ENCODE measurements at regions not wholly inside any gene's neighbourhood (a gene's known extent, or its start where the extent isn't known, plus 50 kb on each side); places are given as distances from the start of the nearest gene placed in this dataset.

DNA sequence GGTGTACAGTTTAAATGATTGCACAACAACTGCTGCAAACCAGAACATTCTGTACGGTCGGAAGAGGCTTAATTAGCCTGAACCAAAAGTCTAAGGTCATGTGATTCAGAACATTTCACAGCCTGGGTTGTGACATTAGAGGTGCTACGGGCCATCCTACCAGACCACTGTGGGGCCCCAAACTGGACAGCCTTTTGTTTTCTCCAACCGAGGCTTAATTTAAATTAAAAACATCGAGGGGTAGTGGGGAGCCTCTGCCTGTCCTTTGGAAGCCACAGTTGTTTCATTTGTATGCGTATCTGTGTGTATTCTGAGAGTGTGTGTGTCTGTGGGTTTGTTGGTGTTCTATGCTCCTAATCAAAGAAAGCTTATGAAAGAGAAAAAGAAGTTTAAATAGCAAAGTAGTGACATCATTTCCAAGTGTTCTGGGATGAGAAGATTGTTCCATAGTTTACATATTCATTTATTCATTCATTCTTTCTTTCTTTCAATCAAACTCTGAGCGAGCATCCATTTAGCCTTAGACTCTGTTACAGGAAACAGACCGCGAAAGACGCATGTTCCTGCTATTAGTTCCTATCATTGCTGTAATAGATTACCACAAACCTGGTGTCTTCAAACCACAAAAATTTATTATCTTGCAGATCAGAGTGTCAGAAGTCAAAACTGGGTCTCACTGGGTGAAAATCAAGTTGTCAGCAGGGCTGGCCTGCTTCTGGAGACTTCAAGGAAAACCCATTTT lies 444.8 kb downstream of the FOXO1 start:
- DNase-seq (ENCODE audit: low spot score), result no peak

DNA sequence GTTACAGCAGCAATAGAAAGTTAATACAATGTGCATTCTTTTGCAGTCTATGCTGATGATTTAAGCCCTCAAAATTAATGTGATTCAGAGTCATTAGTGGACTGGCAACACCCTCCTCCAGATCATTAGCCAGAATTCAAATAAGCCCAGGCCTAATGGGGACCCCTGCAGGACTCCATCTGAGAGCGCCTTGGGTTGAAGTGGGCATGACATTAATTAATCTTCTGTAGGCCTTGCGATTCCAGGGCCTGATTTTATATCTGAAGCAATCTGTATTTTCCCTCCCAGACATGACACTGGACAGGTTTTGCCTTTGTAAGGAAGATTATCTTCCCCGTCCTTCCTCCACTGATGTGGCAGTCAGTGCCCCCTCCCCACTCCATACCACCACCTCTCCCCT lies 442.9 kb downstream of the FOXO1 start:
- DNase-seq (ENCODE audit: low spot score), result no peak

DNA sequence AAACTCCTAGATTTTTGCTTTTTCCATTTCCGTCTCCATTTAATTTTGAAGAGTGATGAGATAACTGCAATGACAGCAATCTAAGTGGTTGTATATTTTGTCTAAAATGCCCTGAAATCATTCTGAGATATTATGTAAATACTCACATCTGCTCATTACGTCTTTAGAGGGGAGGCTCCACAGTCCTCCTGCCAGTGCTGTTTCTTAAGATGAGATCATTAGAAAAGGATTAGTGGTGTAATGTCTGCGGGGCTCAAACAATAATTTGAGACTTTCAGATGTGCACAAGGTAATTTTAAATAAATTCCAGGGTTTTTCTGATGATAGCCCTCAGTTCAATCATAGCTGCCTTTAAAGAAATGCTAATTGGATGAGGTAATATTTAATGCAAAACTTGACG lies 437.9 kb downstream of the FOXO1 start:
- DNase-seq (ENCODE audit: low spot score), result no peak

DNA sequence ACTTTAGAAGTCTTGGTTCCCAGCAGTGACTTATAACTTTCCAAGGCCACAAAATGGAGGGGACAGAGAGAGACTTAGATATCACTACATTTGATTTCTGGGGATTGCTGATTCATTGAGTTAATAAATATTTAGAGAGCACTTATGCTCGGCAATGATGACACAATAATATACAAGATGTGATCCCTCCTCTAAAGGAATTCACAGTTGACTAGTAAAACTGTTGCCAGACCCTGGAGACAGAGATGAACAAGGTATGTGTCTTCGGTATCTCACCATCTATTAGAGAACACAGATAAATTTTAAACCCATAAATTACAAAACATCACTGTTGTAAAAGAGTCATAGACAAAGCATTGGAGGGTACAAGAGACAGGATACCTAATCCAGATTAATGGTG lies 437.5 kb downstream of the FOXO1 start:
- DNase-seq (ENCODE audit: low spot score), result no peak

DNA sequence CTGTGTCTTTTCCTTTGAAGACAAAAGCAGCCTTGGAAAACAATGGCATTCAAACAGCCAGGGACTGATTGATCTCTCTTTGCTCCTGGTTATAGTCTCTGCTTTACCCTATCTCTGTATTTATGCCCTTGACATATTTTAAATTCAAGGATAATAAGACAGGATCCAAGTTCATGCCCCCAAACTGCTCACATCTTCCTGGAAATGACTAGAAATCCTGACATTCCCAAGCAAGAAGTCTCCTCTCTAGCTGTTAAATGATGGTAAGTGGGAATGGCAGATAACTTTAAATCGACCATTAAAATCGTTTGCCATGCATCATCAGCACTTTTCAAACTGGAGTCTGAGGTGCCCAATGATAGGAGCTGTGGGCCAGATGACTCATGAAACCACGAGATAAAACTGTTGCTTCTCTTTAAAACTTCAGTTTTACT lies 435.6 kb downstream of the FOXO1 start:
- DNase-seq (ENCODE audit: low spot score), result peak; percentile 27

DNA sequence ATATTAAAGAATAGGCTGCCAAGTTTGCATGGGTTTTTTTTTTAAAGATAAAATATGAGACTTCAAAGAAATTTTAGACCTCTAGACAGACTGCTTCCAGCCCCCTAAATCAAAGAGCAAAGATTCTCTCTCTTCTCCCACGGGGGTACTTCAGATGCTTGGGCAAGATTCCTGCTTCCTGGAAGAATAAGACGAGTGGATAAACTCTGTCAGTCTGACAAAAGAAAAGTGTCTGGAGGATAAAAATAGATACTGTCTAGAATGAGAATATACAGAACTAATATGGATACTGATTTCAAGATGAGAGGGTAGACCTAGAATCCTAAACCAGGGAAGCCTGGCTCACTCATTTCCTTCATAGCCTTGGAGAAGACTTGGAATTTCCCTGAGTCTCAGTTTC lies 435.1 kb downstream of the FOXO1 start:
- DNase-seq (ENCODE audit: low spot score), result no peak

DNA sequence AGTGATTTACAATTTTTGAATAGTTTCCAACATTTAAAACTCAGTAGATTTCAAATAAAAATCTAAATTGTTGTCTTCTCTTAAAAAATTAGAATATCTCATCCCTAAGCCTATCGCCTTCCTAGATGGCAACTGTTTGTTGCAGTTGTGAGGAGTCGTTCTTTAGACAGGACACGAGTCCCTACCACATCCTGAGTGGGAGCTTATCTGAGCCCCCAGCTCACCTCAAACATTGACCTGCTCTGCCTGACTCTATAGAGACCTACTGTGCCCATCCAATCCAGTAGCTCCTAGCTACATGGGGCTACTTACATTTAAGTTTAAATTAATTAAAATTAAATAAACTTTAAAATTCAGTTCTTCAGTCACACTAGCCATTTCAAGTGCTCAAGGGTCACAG lies 434.7 kb downstream of the FOXO1 start:
- no peak for DNase-seq (ENCODE audit: low spot score)

DNA sequence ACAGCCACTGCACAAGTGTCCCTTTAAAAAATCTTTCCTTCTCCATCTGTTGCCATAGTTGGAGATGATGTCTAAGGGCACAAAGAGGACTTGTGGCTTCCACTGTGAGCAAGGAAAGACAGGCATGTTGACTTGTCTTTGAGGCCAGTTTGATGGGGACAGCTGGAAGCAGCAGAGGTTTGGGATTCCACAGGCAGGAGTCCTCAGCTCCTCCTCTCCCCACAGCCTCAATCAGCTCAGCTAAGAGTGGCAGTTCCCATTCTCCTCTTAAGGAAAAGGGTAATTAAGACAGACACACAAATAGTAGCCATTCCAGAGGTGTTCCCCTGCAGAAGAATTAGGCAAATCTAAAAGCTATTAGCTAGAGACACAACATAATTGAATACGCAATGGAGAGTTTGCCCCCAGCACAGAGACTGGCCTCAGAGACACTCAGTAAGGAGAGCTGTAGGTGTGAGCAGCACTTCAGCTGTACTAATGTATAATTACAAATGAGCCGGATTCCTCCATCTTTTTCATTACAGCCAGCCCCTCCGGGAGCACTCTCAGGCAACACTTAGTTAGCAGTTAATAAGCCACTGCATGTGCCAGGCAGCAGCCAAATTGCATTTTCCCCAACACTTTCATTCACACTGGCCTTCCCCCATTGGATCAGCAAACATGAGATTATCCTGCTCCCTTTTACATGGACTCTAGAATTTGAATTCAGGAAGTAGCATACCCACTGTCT lies 434.0 kb downstream of the FOXO1 start:
- DNase-seq (ENCODE audit: low spot score), result no peak

DNA sequence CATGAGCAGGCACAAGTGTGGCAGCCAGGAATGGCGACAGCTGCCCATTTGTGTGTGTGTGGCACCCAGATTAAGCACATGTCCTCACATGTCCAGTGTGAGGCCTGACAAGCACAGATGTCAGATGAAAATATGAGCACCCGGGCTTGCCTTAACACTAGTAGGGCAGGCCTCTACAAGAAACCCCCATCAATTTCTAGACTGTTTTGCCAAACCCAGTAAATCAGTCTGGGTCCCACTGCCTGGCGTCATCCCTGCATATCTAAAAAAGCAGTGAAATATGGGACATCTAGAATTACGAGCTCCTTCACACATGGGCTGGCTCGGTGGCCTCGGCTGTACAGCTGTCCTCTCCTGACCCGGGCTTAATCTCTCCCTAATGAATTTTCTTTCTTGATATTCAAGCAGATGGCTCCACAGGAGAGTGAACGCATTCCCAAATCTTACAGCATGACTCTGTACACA lies 432.7 kb downstream of the FOXO1 start:
- no peak for DNase-seq (ENCODE audit: low spot score)

DNA sequence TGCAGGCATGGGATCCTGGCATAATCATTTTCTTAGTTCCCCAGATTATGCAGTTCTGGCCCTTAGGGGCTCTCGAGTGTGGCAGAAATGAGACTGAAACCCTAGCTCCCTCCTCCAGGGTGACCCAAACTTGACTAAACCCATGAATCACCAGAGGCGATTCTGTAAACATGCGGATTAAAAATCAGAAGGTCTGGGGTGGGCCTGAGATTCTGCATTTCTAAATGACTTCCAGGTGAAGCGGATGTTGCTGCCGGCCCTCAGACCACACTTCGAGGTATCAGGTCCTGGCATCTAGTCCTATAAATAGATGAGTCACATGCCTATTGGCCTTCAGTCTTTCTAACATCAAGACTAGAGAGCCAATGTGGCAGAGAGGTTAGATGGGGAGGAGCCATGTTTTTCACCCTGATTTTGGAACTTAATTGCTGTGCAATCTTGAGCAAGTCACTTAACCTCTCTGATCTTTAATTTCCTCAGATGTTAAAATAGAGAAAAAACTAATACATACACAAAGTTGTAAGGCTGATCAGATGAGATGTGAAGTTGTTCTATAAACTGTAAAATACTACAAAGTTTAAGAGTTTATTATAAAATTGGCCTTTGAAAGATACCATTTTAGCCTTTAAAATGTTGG lies 431.2 kb downstream of the FOXO1 start:
- DNase-seq (ENCODE audit: low spot score), result no peak

DNA sequence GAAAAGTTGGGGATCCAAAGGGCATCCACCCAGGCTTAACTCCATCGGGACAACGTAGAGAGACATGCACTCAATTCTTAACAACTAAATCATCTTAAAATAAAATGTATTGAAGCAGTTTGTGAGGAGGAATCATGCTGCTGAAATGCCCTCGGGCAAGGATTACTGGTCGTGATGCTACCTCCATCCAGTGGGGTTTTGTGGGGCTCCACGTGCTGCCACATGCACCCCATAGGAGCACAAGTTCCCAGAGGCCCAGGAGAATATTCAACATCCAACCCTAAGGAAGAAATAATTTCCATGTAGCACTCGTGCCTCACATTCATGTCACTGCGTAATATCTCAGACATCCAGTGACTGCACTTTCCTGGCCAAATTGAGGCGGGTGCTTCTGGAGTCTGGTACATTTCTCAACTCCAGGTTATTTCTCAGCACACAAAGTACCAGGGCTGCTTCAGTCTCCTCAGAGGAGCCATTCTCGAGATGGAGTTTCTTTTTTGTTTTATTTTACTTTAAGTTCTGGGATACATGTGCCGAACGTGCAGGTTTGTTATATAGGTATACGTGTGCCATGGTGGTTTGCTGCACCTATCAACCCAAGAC lies 429.8 kb downstream of the FOXO1 start:
- DNase-seq (ENCODE audit: low spot score), result peak; percentile 27

DNA sequence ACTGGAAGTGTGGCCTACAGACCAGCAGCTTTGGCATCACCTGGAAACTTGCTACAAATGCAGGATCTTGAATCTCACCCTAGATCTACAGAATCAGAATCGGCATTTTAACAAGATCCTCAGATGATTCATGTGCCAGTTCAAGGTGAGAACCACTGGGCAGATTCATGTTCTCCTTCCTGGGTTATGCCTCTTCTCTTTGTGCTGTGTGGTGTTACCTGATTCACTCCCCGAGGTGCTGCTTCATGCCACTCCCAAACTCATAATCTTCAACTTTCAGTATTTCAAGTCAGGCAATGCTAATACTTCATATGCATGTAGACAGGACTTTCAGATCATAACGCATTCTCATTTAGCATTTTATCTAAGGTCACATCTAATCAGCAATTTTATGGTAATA lies 427.7 kb downstream of the FOXO1 start:
- no peak for DNase-seq (ENCODE audit: low spot score)

DNA sequence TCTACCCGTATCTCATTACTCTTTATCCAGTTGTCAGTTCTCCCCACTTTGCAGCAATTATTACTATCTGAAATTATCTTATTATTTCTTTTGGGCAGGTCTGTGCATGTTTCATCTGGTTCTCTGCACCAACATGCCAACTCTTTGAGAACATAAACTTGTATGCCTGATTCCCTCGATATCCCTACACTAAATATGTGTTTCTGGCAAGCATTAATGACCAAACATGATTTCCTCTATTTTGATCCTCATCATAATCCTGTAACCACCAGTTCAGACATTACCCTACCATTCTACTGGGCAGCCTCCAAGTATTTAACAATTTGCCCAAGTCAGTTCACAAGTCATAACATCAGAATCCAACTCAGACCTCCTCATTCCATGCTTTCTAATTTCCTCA lies 426.1 kb downstream of the FOXO1 start:
- DNase-seq (ENCODE audit: low spot score), result no peak

DNA sequence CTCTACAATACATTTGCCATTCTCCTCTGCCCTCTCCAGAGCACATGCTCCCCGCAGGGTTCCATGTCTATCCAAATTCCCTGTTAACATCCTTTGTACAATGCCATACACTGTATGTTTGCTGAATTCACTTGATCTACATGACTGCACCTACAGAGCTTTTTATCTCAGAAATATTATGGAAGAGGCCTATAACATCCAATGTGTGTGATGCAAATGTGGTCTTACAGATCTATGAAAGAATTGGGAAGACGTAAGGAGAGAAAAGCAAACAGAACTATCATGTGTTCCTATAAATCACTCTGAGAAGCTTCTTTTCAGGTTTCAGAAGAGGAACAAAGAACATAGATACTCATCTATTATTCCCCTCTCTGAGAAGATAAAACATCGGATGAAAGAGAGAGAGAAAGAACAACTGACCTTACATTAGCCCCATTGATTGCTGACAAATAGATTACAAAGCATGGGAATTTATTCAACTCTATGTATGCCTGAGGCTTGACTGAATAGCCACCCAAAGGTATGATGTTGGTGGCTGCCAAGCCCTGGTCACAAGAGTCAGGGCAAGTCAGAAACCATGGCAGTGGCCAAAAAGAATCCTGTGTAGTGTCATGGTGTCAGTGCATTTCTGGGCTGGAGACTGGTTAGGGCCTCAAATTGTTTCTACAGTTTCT lies 425.2 kb downstream of the FOXO1 start:
- no peak for DNase-seq (ENCODE audit: low spot score)

DNA sequence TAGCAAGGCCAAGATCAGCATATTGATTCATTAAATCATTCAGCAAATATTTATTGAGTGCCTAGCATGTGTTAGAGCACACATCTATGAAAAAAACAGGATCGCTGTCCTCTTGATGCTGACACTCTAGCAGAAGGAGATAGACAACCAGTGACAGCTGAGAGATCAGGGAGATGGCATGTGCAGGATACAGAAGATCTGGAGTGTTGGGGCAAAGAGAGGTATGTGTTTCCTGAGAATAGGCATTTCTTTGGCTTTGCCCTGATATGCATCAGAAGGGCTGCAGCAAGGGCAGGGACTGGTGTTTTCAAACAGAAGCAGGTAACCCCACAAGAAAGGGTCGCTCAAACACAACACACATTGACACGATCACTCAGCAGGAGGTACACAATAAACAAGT lies 423.4 kb downstream of the FOXO1 start:
- DNase-seq (ENCODE audit: low spot score), result no peak

DNA sequence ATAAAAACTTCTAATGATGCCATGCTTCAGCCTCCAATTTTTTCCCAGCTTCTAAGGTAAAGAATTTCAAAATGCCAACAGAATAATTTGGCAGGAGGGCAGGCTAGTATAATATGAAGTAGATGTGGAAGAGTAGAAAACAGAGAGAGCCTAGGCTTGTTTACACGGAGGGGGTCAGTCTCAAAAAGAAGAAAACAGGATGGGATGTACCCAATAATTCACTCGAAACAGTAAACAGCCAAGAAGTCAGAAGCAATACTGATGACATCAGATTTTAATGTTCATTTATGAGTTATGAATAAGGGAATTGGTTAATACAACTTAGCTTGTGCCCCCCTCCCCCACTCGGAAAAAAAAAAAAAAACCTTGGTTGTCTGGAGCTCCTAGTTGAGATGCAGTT lies 422.5 kb downstream of the FOXO1 start:
- no peak for DNase-seq (ENCODE audit: low spot score)

DNA sequence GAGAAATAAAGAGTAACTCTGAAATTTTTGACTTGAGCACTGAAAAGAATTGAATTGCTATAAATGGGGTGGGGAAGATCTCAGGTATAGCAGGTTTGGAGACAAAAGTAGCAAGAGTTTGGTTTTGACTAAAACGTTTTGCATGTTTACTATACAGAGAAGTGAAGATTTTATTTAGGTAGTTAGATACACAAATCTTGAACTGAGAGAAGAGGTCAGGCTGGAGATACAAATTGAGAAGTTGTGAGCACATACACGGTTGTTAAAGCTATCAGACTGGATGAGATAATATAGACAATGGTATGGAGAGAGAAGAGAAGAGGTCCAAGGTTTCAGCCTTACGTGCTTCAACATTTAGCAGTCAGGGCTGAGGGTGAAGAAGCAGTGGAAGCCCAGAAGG lies 420.9 kb downstream of the FOXO1 start:
- DNase-seq (ENCODE audit: low spot score), result no peak

DNA sequence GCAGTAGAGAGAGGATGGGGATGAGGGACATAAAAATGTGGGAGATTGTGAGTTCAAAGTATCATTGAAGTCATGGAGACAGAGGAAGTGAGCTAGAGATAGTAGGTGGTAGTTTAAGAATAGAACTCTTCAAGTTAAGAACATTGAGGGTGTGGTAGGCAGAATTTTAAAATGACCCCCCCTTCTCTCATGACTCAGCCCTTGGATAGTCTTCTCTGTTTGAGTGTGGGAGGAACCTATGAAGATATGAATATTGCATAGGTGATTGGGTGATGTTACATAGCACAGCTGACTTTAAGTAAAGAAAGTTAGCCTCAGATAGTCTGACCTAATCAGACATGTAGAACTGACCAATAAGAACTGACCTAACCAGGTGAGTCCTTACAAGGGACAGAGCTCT lies 418.6 kb downstream of the FOXO1 start:
- DNase-seq (ENCODE audit: low spot score), result no peak

DNA sequence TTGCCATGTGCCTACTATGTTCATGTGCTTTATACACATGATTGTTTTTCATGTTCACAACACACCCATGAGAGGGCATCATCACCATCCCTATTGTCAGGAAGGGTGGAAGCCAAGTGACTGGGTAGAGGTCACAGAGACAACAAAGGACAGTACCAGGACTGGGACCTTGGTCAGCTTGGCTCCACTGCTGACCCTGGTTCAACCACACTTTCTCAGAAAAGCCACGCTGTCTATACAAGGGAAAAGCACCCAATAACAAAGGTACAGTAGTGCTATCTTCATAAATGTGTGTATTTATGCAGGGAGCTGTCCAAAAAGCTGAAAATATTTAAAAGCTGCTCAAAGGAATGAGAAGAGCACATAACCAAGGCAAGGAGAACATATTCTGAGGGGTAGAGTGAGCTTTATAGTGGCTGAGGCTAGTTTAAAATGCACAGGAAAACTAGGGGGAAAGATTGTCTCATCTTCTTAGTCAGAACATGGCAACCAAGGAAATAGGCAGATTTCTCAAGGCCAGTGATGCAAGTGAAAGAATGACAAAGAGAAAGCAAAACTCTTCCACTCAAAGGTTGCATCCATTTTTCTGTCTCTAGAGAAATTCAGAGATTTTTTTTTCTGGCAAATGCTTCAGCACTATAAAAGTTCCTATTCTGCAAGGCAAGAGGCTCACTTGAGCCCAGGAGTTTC lies 415.0 kb downstream of the FOXO1 start:
- no peak for DNase-seq (ENCODE audit: low spot score)

DNA sequence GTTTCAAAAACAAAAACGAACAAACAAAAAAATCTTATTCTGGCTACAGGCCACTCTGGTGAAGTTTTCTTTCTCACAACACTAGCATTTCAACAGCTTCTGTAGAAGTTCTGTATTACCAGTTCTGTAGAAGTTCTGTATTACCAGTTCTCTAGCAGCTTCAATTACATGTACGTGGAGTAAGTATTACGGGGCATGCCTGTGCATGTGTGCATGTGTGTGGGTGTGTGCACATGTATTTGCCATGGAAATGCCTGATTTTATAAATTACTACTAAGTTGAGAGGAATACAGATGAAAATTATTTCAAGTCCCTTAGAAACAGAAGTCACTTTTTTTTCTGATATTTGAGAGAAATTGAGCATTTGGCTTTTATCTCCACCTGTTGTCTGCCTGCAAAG lies 414.2 kb downstream of the FOXO1 start:
- no peak for DNase-seq (ENCODE audit: low spot score)

DNA sequence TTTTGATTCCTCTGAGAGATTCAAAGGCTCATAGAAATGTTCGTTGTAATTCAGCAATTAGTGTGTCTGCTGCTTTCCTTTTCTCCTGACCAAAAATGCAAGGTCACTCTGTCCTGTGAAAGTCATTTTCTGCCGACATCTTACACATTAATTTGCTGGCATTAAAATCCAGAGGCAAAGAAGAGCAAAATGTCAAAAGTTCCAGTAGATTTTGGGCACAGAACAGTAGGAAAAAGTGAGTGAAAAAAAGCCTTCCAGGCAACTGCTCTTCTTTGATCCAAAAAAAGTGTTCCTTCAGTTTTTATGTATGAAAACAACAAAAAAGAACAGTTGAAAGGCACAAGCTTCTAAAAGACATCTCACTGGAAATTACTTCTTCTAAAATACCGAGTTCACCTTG lies 413.8 kb downstream of the FOXO1 start:
- DNase-seq (ENCODE audit: low spot score), result no peak

DNA sequence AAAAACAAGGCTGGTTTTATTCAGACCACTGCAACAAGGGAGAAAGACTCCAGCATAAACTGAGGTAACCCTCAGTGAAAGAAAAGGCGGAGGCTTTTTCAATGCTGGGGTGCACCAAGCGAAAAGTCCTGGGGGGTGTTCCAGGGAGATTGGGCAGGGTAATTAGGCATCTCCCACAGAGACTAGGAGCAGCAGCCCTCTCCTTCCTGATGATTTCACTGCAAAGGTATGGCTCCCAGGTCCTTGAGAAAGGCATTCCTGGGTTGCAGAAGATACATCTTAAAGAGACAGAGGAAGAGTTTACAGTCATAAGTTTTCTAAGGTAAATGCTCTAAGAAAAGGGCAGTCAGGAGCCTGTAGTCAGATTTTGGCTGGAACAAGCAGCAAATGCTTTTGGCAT lies 412.0 kb downstream of the FOXO1 start:
- DNase-seq (ENCODE audit: low spot score), result no peak

Data from GM03348 (cell line).